Adrenal gland (tissue), 9 donors: ENCODE measurements at regions not wholly inside any gene's neighbourhood (a gene's known extent, or its start where the extent isn't known, plus 50 kb on each side); places are given as distances from the start of the nearest gene placed in this dataset.

Experiments used
- DNase-seq, 7 donors: peaks; one replicate each; pipeline ENCODE4 v3.0.0-alpha.2; 2019 to 2020
- H3K27ac ChIP-seq, 5 donors: fragments of 200-600 bp; sonication (generic) in 4 of 5; 1 replicate in 3 of 5; 2 replicates in 2 of 5; pipeline versions ENCODE4 v1.5.1 to v1.8.0; 2016 to 2020; ENCODE audit warnings: mild to moderate bottlenecking in 1 of 5
- H3K27me3 ChIP-seq: fragments of 200-600 bp; 2 replicates; pipeline ENCODE4 v1.8.0; 2021
- H3K36me3 ChIP-seq, 2 donors: fragments of 200-600 bp; replicated peaks in 1 of 2; 1 replicate in 1 of 2; 2 replicates in 1 of 2; pipeline versions ENCODE4 v1.5.1 to v1.8.0; 2018 to 2022
- H3K4me1 ChIP-seq, 2 donors: fragments of 200-600 bp; replicated peaks in 1 of 2; 1 replicate in 1 of 2; 2 replicates in 1 of 2; pipeline versions ENCODE4 v1.5.1 to v1.8.0; 2018 to 2021
- H3K4me3 ChIP-seq, 4 donors: fragments of 200-600 bp; sonication (generic) in 3 of 4; one replicate each; pipeline ENCODE4 v1.5.1; 2016 to 2018
- H3K9me3 ChIP-seq, 3 donors: fragments of 200-600 bp; sonication (generic) in 1 of 3; replicated peaks in 1 of 3; 1 replicate in 2 of 3; 2 replicates in 1 of 3; pipeline versions ENCODE4 v1.5.1 to v1.8.0; 2016 to 2021
- POLR2A ChIP-seq, 2 donors: fragments of 450-650 bp; IDR thresholded peaks; one replicate each; pipeline ENCODE4 v1.6.1; 2017; ENCODE audit warnings: antibody characterized with exemption in 2 of 2, mild to moderate bottlenecking in 2 of 2, moderate library complexity in 1 of 2
- WGBS, 4 donors: extraction: QIAGEN DNeasy Blood & Tissue Kit in 2 of 4; methylation state at CpG; one replicate each; pipeline versions ENCODE4 v1.1.5 to v1.1.7; 2013 to 2017; 5-methylcytosine and 5-hydroxymethylcytosine counted together
- intact Hi-C, 2 donors: fragments of 100-400 bp; cut with DNase I; formaldehyde crosslinking; loops; one replicate each; pipeline versions ENCODE4 v1.14.1 to v1.15.0; 2022 to 2023
- TF ChIP-seq, protein P1 (sequence below), 6 experiments: fragments of 450-650 bp in 4 of 6; fragments of 200-600 bp in 2 of 6; sonication (generic) in 1 of 6; IDR thresholded peaks; 1 replicate in 5 of 6; 2 replicates in 1 of 6; pipeline versions ENCODE4 v1.5.1 to v1.8.0; 2016 to 2021; ENCODE audit warnings: antibody characterized with exemption in 6 of 6, mild to moderate bottlenecking in 2 of 6, moderate library complexity in 1 of 6
- donor health status: healthy with polysubstance abuse.
- donor health status: Bipolar disorder and iron deficiency.
- donor health status: DM: yes; HTN: yes; CAD: no.
- donor health status: DM: no; HTN: no; CAD: no.
- donor health status: DM: no; HTN: no; CAD: no.

DNA sequence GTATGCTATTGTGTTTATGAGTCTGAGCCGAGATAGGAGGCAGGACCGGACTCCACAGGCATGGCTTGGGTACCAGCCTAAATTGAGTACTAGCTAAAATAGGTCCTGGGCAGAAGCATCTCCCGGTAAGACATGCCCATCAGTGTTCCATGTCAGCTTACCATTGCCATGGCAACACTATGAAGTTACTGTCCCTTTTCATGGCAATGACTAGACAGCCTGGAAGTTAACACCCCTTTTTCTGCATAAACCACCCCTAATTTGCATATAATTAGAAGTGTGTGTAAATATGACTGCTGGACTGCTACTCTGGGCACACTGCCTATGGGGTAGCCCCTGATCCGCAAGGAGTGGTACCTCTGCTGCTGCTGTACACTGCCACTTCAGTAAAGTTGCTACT, 1005.1 kb upstream of the FAM98A start:
- Histone ChIP-seq H3K27me3 (no peaks in the 10 kb centered on the region), H3K9me3 (no peaks in the 10 kb centered on the region), H3K27ac (no peak overlapping the region), H3K4me3 (no peak overlapping the region), H3K36me3 (no peaks in the 10 kb centered on the region), H3K4me1 (no peaks in the 10 kb centered on the region)
- WGBS, 4 donors, result 95 to 100% (median 99%) methylated on average over 1 to 3 of the region's 4 CpGs
- DNase-seq, result no peak
- no peak for TF ChIP-seq POLR2A (IDR thresholded peaks at IDR 0.05)
- TF ChIP-seq, protein P1, sequence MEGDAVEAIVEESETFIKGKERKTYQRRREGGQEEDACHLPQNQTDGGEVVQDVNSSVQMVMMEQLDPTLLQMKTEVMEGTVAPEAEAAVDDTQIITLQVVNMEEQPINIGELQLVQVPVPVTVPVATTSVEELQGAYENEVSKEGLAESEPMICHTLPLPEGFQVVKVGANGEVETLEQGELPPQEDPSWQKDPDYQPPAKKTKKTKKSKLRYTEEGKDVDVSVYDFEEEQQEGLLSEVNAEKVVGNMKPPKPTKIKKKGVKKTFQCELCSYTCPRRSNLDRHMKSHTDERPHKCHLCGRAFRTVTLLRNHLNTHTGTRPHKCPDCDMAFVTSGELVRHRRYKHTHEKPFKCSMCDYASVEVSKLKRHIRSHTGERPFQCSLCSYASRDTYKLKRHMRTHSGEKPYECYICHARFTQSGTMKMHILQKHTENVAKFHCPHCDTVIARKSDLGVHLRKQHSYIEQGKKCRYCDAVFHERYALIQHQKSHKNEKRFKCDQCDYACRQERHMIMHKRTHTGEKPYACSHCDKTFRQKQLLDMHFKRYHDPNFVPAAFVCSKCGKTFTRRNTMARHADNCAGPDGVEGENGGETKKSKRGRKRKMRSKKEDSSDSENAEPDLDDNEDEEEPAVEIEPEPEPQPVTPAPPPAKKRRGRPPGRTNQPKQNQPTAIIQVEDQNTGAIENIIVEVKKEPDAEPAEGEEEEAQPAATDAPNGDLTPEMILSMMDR (IDR thresholded peaks at IDR 0.05), result no peak
- intact Hi-C loops, result no loop called here

DNA sequence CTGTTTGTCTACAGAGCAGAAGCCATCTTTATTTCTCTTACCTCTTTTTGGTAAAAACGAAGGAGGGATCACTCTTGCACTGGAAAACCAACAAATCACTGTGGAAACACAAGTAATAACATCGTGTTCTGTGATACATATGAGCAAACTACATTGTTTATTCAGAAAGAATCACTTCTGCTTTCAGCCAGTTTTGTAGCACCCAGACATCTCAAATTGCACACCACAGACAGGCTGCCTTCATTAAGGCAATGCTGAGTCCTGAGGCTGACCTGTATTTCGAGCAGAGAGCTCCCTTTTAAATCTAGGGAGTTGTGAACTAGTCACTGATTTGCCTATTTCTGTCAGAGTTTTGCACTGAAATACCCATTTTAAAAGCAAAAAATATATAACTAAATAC, 1003.2 kb upstream of the FAM98A start:
- Histone ChIP-seq H3K4me3 (no peak overlapping the region), H3K27me3 (no peaks in the 10 kb centered on the region), H3K9me3 (no peaks in the 10 kb centered on the region), H3K27ac (no peak overlapping the region), H3K4me1 (no peaks in the 10 kb centered on the region), H3K36me3 (no peaks in the 10 kb centered on the region)
- no peak for DNase-seq
- WGBS, 4 donors, result 44 to 57% (median 50%) methylated on average over 3 of the region's 3 CpGs
- intact Hi-C loops, result no loop called here
- no peak for TF ChIP-seq POLR2A (IDR thresholded peaks at IDR 0.05)
- TF ChIP-seq, protein P1 (IDR thresholded peaks at IDR 0.05), result no peak

DNA sequence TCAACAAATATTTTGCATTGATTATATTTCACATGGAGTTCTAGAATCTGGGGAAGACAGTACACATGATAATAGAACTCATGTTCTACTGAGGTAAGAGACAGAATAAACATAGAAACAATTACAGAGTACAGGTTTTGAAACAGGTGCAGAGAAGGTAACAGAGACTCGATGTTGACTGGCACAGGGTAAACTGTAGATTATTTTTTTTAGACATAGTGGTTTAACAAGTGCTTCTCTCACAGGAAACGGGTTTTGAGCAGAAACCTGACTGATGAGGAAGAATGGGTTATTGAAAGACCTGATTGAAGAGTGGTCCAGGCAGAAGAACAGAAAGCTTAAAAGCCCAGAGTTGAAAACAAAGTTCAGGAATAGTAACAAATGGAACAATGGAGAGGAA, 1002.5 kb upstream of the FAM98A start:
- DNase-seq, result no peak
- Histone ChIP-seq H3K4me1 (no peaks in the 10 kb centered on the region), H3K9me3 (no peaks in the 10 kb centered on the region), H3K4me3 (no peak overlapping the region), H3K36me3 (no peaks in the 10 kb centered on the region), H3K27ac (no peak overlapping the region), H3K27me3 (no peaks in the 10 kb centered on the region)
- intact Hi-C loops, result no loop called here
- TF ChIP-seq, protein P1 (IDR thresholded peaks at IDR 0.05), result no peak
- no peak for TF ChIP-seq POLR2A (IDR thresholded peaks at IDR 0.05)
- 53 to 58% (median 54%) methylated on average over 2 of the region's 2 CpGs for WGBS, 4 donors

DNA sequence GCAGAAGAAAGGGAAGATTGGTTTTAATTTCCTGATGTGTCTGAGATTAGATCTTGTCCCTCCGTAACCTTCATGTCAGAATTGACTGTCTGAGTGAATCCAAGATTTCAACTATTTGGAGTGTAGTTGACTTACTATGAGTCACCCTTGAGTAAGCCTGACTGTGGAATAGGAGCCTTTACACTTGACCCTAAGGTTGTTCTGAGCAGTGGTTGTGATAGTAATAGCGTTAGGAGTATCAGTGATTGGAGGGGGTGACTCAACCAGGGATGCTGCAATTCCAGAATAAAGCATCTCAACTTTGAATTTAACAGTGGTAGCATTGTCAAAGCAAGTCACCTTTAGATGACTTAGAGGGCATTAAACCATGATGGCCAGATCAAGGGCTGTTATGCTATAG, 979.5 kb upstream of the FAM98A start:
- no peak for TF ChIP-seq POLR2A (IDR thresholded peaks at IDR 0.05)
- TF ChIP-seq, protein P1 (IDR thresholded peaks at IDR 0.05), result no peak
- intact Hi-C loops, result no loop called here
- H3K27me3 ChIP-seq, result no peaks in the 10 kb centered on the region
- no peaks in the 10 kb centered on the region for H3K36me3 ChIP-seq
- no peak overlapping the region for H3K4me3 ChIP-seq
- 63 to 75% (median 67%) methylated on average over 2 of the region's 2 CpGs for WGBS, 4 donors
- no peaks in the 10 kb centered on the region for H3K9me3 ChIP-seq
- DNase-seq, result no peak
- no peak overlapping the region for H3K27ac ChIP-seq
- H3K4me1 ChIP-seq, result no peaks in the 10 kb centered on the region
